GM12878 (cell line): ENCODE measurements at regions not wholly inside any gene's neighbourhood (a gene's known extent, or its start where the extent isn't known, plus 50 kb on each side); places are given as distances from the start of the nearest gene placed in this dataset.
A peak's percentile ranks its signal among the peaks of the same experiment; 100 is the strongest.

ENCODE experiments used
- ATAC-seq: fragments of 200-7000 bp; cut with Tn5 transposase; 3 replicates; pipeline ENCODE4 v1.9.1; 2020; ENCODE audit warnings: mild to moderate bottlenecking, moderate library complexity
- BruUV-seq: library from RNA; stranded (reverse); fragments of 400-500 nt; replicated peaks from 2 replicates; lab custom pipeline; 2021; lab: Mats Ljungman, UMichigan
- CTCF ChIA-PET: fragments of 300-600 bp; sonication (Branson Sonifier 250); formaldehyde crosslinking; extraction: SDS; loops from one replicate; lab custom pipeline; 2021; ENCODE audit warnings: inconsistent platforms; lab: Yijun Ruan, JAX
- POLR2A ChIA-PET: fragments of 350-600 bp; formaldehyde crosslinking; extraction: SDS; loops from one replicate; lab custom pipeline; 2021; ENCODE audit warnings: inconsistent platforms; lab: Charles Lee
- RAD21 ChIA-PET: fragments of 300-600 bp; sonication (Branson Sonifier 250); formaldehyde crosslinking; loops from one replicate; lab custom pipeline; 2023; ENCODE audit warnings: antibody characterized with exemption; ENCODE audit not compliant: unreplicated experiment; lab: Charles Lee
- SMC1A ChIA-PET: fragments of 300-600 bp; sonication (Branson Sonifier 250); formaldehyde crosslinking; loops from one replicate; lab custom pipeline; 2023; ENCODE audit not compliant: unreplicated experiment, uncharacterized antibody; lab: Charles Lee
- DNase-seq: peaks from one replicate; pipeline ENCODE4 v3.0.0-alpha.2; 2011; ENCODE audit warnings: low read depth, low spot score
- FAIRE-seq: peaks from 3 replicates; lab custom pipeline; 2011; peaks lifted over from hg19 to GRCh38; lab: Jason Lieb, UNC
- H2AFZ ChIP-seq: 2 replicates; pipeline ENCODE4 v1.6.0; 2011; ENCODE audit warnings: low read depth, low read length, control low read depth; ENCODE audit not compliant: control insufficient read depth
- H3K27ac ChIP-seq: 2 replicates; pipeline ENCODE4 v1.5.1; 2011; ENCODE audit warnings: control low read depth; ENCODE audit not compliant: control insufficient read depth, insufficient read depth
- H3K27me3 ChIP-seq, 2 experiments: replicated peaks in 1 of 2; 2 replicates each; pipeline versions ENCODE4 v1.6.0 to v1.6.1; 2011; ENCODE audit warnings: low read length in 1 of 2; ENCODE audit not compliant: control insufficient read depth in 2 of 2, insufficient read depth in 2 of 2
- H3K36me3 ChIP-seq, 2 experiments: 2 replicates each; pipeline ENCODE4 v1.5.1; 2011; ENCODE audit warnings: low read length in 1 of 2; ENCODE audit not compliant: control insufficient read depth in 2 of 2, insufficient read depth in 2 of 2
- H3K4me1 ChIP-seq: 2 replicates; pipeline ENCODE4 v1.6.1; 2011; ENCODE audit warnings: mild to moderate bottlenecking, low read length, moderate library complexity, mixed read lengths; ENCODE audit not compliant: control insufficient read depth, insufficient read depth
- H3K4me2 ChIP-seq: 2 replicates; pipeline ENCODE4 v1.6.0; 2011; ENCODE audit warnings: control low read depth; ENCODE audit not compliant: control insufficient read depth, insufficient read depth
- H3K4me3 ChIP-seq: fragments of 200-600 bp; sonication (generic); 2 replicates; pipeline ENCODE4 v1.5.1; 2016
- H3K79me2 ChIP-seq: 2 replicates; pipeline ENCODE4 v1.6.0; 2011; ENCODE audit warnings: low read length; ENCODE audit not compliant: control insufficient read depth, insufficient read depth
- H3K9ac ChIP-seq: 2 replicates; pipeline ENCODE4 v1.8.0; 2011; ENCODE audit warnings: low read length, control low read depth, mixed read lengths; ENCODE audit not compliant: control insufficient read depth, insufficient read depth
- H3K9me3 ChIP-seq: replicated peaks from 3 replicates; pipeline ENCODE4 v1.5.1; 2011; ENCODE audit warnings: mild to moderate bottlenecking, low read length; ENCODE audit not compliant: control insufficient read depth, insufficient read depth
- H4K20me1 ChIP-seq: 2 replicates; pipeline ENCODE4 v1.6.0; 2011; ENCODE audit not compliant: control insufficient read depth, insufficient read depth
- BMI1 ChIP-seq: fragments of 450-650 bp; IDR thresholded peaks from 2 replicates; pipeline ENCODE4 v1.6.1; 2016; ENCODE audit warnings: mild to moderate bottlenecking, moderate library complexity, borderline replicate concordance
- CBFB ChIP-seq: IDR thresholded peaks from 2 replicates; pipeline ENCODE4 v1.6.1; 2016; ENCODE audit warnings: antibody characterized with exemption, low read depth
- CHD4 ChIP-seq: fragments of 200-600 bp; sonication (generic); IDR thresholded peaks from 2 replicates; pipeline ENCODE4 v1.6.1; 2016; ENCODE audit warnings: mild to moderate bottlenecking
- CREB1 ChIP-seq: IDR thresholded peaks from 2 replicates; pipeline ENCODE4 v1.6.1; 2012; ENCODE audit warnings: low read depth, mild to moderate bottlenecking, inconsistent platforms
- GABPA ChIP-seq: IDR thresholded peaks from 2 replicates; pipeline ENCODE4 v1.6.1; 2014; ENCODE audit warnings: antibody characterized with exemption, low read depth, mild to moderate bottlenecking, inconsistent platforms
- HDAC2 ChIP-seq: fragments of 200-600 bp; sonication (generic); IDR thresholded peaks from 2 replicates; pipeline ENCODE4 v1.6.1; 2017
- MEF2B ChIP-seq: fragments of 450-650 bp; IDR thresholded peaks from 2 replicates; pipeline ENCODE4 v1.6.1; 2018; ENCODE audit warnings: mild to moderate bottlenecking, moderate library complexity; ENCODE audit not compliant: partially characterized antibody, poor library complexity, severe bottlenecking
- NFIC ChIP-seq: IDR thresholded peaks from 2 replicates; pipeline ENCODE4 v1.6.1; 2012; ENCODE audit warnings: low read depth, mild to moderate bottlenecking, inconsistent platforms, low read length, moderate library complexity
- NR2C2 ChIP-seq: IDR thresholded peaks from 2 replicates; pipeline ENCODE4 v1.6.1; 2011; ENCODE audit warnings: borderline replicate concordance, low read depth; ENCODE audit not compliant: control insufficient read depth, insufficient read length
- SUPT20H ChIP-seq: IDR thresholded peaks from 2 replicates; pipeline ENCODE4 v1.6.1; 2011; ENCODE audit warnings: low read depth, mild to moderate bottlenecking, low read length, moderate library complexity, borderline replicate concordance; ENCODE audit not compliant: control insufficient read depth
- WRNIP1 ChIP-seq: IDR thresholded peaks from 2 replicates; pipeline ENCODE4 v1.6.1; 2011; ENCODE audit warnings: low read depth, low read length, improper control_type of control experiment, borderline replicate concordance
- ZNF217 ChIP-seq: fragments of 450-650 bp; IDR thresholded peaks from 2 replicates; pipeline ENCODE4 v1.6.1; 2017; ENCODE audit warnings: antibody characterized with exemption, mild to moderate bottlenecking
- ZNF622 ChIP-seq: fragments of 450-650 bp; IDR thresholded peaks from 2 replicates; pipeline ENCODE4 v1.6.1; 2017; ENCODE audit warnings: mild to moderate bottlenecking, inconsistent platforms
- WGBS: methylation state at CpG from one replicate; pipeline ENCODE4 v1.1.6; 2016; ENCODE audit warnings: low lambda C conversion rate; ENCODE audit not compliant: insufficient replicate concordance, insufficient coverage; ENCODE audit errors: missing lambda C conversion rate; 5-methylcytosine and 5-hydroxymethylcytosine counted together
- in situ Hi-C: fragments of 300-500 bp; cut with MboI; formaldehyde crosslinking; loops from 9 replicates; pipeline ENCODE4 v1.14.3; 2018; ENCODE audit warnings: mixed read lengths
- intact Hi-C: fragments of 100-400 bp; cut with micrococcal nuclease; formaldehyde crosslinking; loops from one replicate; pipeline ENCODE4 v1.14.2; 2022; ENCODE audit not compliant: unreplicated experiment
- TF ChIP-seq, protein P1 (sequence below): IDR thresholded peaks from 2 replicates; pipeline ENCODE4 v1.6.1; 2011; ENCODE audit warnings: low read depth, mild to moderate bottlenecking, low read length, moderate library complexity, borderline replicate concordance; ENCODE audit errors: extremely low read depth

DNA sequence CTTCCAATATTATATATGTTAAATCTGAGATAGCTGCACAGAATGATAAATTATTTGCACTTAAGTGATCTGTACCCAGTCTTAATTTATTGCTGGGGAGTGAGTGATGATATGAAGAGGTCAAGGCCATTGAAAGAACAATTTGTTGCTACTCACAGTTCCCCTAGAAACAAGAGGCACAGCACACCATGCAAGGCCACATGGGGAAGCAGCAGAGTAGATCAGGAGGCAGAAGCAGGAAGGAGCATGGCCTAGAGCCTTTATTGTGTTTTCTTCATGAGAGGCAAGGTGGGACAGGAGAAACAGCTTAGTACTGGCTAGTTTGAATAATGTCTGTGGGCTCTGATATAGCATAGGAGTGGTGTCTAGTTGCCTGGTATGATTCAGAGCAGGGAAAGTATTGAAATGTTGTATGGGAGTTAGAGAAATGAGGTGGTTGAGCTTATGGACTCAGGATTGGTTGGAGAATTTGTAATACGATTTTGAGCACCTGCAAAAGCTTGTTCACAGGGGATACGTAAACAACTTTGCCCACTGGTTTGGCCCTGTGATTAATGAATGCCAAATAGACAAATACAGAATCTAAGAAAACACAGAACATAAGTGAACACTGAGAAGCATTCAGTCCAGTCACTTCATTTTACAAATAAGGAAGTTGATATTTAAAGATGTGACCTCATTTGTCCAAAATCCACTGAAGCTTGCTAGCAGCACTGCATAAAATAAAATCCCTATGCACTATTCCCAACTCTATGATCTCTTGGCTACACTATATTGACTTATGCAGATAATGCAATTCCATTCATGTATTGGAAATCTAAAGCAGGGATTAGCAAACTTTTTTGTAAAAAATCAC lies 71.7 kb downstream of the TMCO5A start:
- no peaks in the 10 kb centered on the region for H3K36me3 ChIP-seq
- ChIA-PET RAD21 (interaction anchor here (0.6 to 2.8 kb wide), 9 partner anchors 10 to 382 kb away, joined by 3 to 11 read pairs (median 5); no protein-coding TSS in a partner anchor), SMC1A (interaction anchor here (0.7 to 6.2 kb wide), 17 partner anchors 11 to 678 kb away, joined by 3 to 76 read pairs (median 4); no protein-coding TSS in a partner anchor), CTCF (interaction anchor here (0.9 to 6.8 kb wide), 9 partner anchors 10 to 684 kb away, joined by 3 to 109 read pairs (median 4); no protein-coding TSS in a partner anchor), POLR2A (no interaction called here)
- no peak overlapping the region for H2AFZ ChIP-seq
- in situ Hi-C loops (loop anchor here (5.0 kb wide), 1 partner anchor 346 kb away; no protein-coding TSS in a partner anchor), intact Hi-C loops (loop anchor here (10.0 kb wide), 1 partner anchor 169 kb away; no protein-coding TSS in a partner anchor)
- no peaks in the 10 kb centered on the region for H3K27me3 ChIP-seq
- TF ChIP-seq ZNF622 (no peak), NR2C2 (no peak), SUPT20H (no peak), HDAC2 (no peak), CREB1 (no peak), WRNIP1 (no peak), CBFB (no peak), BMI1 (no peak), GABPA (no peak), NFIC (no peak), MEF2B (no peak), ZNF217 (no peak), CHD4 (no peak)
- TF ChIP-seq, protein P1, sequence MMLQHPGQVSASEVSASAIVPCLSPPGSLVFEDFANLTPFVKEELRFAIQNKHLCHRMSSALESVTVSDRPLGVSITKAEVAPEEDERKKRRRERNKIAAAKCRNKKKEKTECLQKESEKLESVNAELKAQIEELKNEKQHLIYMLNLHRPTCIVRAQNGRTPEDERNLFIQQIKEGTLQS = no peak
- no peak overlapping the region for H3K4me2 ChIP-seq
- no peak overlapping the region for H3K27ac ChIP-seq
- FAIRE-seq (no peak), DNase-seq (no peak), ATAC-seq (peak; percentile 39)
- BruUV-seq = no TSS peak
- no peaks in the 10 kb centered on the region for H3K4me1 ChIP-seq
- H3K4me3 ChIP-seq = no peak overlapping the region
- 43% methylated on average over 2 of the region's 2 CpGs for WGBS
- H4K20me1 ChIP-seq = no peaks in the 10 kb centered on the region
- H3K9me3 ChIP-seq = no peaks in the 10 kb centered on the region; the same call in 2 of the 3 replicates
- no peak overlapping the region for H3K9ac ChIP-seq
- H3K79me2 ChIP-seq = no peaks in the 10 kb centered on the region
